HG03432 (cell line): ENCODE measurements at regions not wholly inside any gene's neighbourhood (a gene's known extent, or its start where the extent isn't known, plus 50 kb on each side); places are given as distances from the start of the nearest gene placed in this dataset.
A peak's percentile ranks its signal among the peaks of the same experiment; 100 is the strongest.

Experiments
- ATAC-seq: cut with Tn5 transposase; IDR thresholded peaks from one replicate; pipeline ENCODE4 v1.9.1; 2021; ENCODE audit warnings: mild to moderate bottlenecking, moderate library complexity; ENCODE audit not compliant: unreplicated experiment

DNA sequence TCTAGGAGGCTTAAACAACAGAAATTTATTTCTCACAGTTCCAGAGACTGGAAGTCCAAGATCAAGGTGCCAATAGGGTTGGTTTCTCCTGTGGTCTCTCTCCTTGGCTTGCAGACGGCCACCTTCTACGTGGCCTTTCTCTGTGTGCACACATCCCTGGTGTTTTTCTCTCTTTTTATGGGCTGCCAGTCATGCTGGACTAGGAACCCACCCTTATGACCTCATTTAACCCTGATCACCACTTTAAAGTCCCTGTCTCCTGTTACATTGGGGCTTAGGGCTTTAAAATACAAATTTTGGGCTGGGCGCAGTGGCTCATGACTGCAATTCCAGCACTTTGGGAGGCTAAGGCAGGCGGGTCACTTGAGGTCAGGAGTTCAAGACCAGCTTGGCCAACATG, 157.1 kb downstream of the TLE1 start:
- ATAC-seq = no peak

DNA sequence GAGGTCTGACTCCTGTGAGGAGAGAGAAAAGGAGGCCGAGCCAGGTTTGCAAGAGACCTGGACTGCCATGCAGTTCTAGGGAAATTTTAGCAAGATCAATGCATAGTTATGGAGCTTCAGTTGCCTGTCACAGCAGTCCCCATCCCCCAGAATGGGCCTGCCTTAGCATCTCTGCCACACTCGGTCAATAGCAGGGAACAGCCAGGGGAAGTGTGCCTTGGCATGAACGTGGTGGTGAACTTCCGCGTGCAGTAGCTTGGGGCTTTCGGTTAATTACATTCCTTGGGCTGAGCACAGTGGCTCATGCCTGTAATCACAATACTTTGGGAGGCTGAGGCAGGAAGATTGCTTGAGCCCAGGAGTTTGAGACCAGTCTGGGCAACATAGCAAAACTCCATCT, 157.8 kb downstream of the TLE1 start:
- no peak for ATAC-seq

DNA sequence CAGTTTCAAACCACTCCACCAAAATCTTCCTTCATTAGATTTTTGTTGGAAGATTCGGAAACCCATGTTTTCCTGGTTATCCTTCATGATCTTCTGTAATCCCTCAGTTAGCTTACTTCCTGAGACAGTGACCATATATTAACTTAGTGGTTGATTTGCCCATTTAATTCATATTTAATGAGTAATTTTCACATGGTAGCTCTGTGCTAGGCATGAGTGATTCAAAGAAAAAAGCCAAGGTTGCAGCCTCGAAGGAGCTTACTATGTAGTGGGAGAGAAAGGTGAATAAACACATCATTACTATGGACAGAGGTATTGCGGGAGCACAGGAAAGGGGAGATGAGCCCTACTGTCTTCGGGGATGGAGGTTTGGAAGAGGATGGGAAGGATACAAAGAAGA, 158.5 kb downstream of the TLE1 start:
- no peak for ATAC-seq

DNA sequence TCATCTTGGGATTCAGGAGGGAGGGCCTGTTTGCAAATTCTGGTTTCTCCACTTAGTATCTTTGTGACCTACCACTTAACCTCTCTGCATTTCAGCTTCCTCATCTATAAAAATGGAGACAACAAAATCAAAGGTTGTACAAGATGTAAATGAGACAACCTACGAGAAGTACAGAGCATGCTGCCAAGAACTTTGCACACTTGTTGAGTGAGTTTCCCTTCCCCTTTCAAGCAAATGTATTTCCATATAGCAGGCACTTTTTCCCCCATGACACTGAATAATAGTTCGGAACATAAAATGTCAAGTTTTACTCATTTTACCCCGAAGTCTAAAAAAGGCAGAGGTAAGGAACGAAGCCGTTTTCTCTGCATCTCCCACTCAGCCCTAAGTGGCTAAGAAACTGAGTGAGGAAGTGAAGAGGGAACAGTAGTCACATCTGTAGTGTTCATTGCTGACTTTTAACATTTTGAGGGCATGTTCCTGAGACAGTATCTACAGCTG, 159.0 kb downstream of the TLE1 start:
- ATAC-seq = no peak

DNA sequence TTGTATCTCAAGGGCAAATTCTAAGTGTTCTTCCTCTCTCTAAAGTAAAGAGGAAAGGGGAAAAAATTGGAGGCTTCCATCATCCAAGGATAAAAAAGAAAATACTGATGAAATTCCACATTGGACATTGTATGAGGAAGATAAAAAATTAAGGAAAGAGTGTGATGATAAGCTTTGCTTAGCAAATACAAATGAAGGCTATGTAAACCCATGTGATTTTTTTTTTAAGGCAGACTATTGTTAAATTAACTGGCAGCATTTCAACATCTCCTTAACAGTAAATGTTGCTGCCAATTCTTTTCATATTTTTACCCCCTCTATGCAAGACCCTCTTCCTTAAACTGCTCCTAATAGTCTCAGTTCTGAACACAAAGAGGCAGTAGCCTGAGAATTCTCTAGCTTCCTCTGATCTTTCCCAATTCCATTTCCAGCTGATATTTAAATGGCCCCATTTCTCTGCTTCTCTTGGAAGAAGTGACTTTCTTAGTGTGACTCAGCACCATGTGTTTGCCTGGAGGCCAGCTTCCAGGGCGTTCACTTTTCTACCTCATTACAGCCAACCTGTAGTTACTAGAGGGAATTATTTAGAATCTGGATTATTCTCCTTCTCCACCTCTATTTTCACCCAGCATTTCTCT, 159.7 kb downstream of the TLE1 start:
- no peak for ATAC-seq

DNA sequence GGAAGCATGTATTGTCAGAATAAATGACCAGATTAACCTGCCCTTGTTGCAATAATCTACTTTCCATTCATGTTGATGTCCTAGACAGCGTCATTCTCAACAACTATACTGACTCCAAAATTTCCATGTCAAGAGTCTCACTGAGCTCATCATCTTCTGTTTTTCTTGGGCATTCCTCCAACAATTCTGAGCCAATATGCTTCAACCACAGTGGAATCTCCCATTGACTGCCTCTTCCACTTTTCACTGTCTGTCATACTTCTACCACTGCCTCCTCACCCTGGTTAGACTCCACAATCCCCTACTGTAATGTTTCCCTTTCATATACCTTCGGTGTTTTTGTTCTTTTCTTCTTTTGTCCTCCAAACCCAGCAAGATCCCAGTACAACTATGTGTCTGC, 162.8 kb downstream of the TLE1 start:
- no peak for ATAC-seq

GRCh38 chr9:81522716-81523551, 166.4 kb downstream of the TLE1 start:
- peak; percentile 64 for ATAC-seq

DNA sequence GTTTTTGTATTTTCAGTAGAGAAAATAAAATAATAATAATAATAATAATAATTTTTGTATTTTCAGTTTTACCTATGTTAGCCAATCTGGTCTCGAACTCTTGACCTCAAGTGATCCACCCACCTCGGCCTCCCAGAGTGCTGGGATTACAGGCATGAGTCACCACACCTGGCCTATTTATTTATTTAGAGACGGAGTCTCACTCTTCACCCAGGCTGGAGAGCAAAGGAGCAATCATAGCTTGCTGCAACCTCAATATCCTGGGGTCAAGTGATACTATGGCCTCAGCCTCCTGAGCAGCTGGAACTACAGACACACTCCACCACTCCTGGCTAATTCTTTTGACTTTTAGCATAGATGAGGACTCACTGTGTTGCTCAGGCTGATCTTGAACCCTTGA, 167.5 kb downstream of the TLE1 start:
- ATAC-seq = no peak

DNA sequence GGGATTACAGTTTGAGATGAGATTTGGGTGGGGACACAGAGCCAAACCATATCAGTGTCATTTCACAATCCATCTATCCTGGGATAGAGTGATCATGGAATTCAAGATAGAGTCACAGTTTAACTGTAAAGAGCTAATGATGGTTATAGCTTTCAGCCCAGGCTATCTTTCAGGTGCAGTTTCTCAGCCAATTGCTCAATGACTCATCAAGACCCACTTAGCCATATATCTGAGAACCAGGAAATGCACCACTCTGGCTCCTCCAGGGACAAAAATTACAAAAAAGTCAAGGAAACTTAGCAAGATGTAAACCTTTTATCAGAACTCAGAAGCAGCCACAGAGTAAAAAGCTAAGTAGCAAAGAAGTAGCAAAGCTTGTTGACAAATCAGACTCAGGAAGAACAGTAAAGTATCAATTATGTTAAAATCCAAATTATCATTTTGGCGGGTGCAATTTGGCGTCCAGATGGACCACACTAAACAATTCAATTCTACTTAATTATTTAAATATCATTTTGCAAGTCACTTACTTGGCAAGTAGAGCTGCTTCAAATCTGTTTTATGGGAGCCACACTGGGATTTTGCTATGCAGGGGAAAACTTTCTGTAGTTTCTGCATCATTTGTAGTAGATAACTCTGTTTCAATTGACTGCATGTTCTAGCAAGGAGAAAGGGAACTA, 169.4 kb downstream of the TLE1 start:
- ATAC-seq = no peak

DNA sequence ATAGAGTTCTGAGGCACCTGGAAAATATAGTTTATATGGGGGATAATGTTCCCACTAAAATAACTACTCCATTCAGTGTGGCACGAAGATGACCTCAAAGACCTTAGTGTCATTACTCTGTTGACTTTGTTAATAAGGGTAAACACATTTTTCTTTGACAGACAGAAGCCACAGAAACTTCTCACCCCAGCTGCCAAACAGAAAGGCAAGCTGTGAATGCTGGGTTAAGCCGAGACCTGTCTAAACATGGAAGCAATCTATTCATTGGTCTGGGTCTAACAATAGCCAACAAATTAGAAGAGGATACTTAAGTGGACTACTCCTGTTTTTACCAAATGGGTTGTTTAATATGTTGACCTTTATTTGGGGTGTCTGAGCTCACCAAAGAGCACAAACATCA, 171.4 kb downstream of the TLE1 start:
- no peak for ATAC-seq

- ATAC-seq = no peak
Observed at GRCh38 chr9:81513059-81513458, 176.3 kb downstream of the TLE1 start.

DNA sequence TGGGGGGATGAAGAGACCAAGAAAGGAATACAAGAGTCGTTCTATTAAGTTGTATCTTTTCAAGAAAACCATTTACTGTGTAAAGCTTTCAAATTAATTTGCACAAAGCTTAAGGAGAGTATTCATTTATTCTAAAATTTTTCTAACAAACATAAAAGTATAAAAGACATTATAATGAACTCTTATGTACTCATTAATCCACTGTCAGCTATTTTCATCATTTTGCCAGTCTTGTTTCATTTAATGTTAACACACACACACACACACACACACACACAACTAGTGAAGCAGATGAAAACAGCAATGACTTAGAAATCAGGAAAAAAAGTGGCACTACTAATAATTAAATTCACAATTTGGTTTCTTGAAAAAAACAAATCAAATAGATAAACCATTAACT, 176.7 kb downstream of the TLE1 start:
- ATAC-seq = no peak

GRCh38 chr9:81508476-81508875, 180.9 kb downstream of the TLE1 start:
- no peak for ATAC-seq

- ATAC-seq = no peak
Observed at GRCh38 chr9:81506941-81507864, 182.1 kb downstream of the TLE1 start.

DNA sequence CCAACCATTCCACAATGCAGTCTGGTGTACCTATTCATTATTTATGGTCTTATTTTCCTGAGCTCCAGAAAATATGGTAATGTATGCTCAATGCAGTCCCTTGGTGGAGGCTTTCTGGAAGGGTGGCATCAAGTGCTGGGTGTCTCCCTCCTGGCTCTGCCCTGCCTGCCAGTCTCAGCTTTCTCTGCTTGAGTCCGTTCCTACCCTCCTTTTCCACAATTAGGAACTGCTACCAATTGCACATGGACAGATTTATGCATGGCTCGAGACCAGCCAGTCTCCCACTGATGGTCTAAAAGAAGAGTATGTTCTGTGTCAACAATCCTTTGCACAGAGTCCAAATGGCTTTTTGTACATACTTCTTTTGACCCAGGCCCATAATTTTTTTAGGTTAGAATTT, 189.8 kb downstream of the TLE1 start:
- ATAC-seq = no peak

- no peak for ATAC-seq
Observed at GRCh38 chr9:81499021-81499454, 190.3 kb downstream of the TLE1 start.

DNA sequence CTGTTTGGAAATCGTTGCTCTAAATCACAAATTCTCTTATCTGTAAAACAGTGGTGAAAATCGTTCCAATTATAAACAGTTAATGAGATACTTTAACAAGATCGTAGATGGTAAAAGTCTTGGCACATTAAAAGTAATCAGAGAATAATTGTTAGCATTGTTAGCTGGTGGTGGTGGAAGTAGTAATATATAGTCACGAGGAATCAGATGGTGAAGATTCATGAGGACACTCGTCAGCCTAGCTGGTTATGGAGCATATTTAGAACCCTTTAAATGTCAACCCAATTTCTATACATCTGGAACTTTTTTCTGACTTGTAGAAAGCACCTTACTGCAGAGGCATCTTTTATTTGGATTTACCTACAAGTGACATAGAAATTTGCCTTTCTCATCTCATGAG, 190.8 kb downstream of the TLE1 start:
- ATAC-seq = no peak

GRCh38 chr9:81497091-81497490, 192.3 kb downstream of the TLE1 start:
- no peak for ATAC-seq

GRCh38 chr9:81492710-81493447, 196.5 kb downstream of the TLE1 start:
- ATAC-seq = no peak
